ENCODE measurements at regions not wholly inside any gene's neighbourhood (a gene's known extent, or its start where the extent isn't known, plus 50 kb on each side); places are given as distances from the start of the nearest gene placed in this dataset.
"Not testable (repeated sequence)": the region's sequence is repeated elsewhere in the genome, so short reads cannot be mapped to it uniquely, and the experiment has no call there.

DNA sequence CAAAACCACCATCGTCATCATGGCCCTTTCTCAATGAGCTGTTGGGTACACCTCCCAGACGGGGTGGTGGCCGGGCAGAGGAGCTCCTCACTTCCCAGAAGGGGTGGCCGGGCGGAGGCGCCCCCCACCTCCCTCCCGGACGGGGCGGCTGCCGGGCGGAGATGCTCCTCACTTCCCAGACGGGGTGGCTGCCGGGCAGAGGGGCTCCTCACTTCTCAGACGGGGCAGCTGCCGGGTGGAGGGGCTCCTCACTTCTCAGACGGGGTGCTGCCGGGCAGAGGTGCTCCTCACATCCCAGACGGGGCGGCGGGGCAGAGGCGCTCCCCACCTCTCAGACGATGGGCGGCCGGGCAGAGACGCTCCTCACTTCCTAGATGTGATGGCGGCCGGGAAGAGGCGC lies 226.8 kb upstream of the GLRA2 start:
- TF ChIP-seq, protein P1, sequence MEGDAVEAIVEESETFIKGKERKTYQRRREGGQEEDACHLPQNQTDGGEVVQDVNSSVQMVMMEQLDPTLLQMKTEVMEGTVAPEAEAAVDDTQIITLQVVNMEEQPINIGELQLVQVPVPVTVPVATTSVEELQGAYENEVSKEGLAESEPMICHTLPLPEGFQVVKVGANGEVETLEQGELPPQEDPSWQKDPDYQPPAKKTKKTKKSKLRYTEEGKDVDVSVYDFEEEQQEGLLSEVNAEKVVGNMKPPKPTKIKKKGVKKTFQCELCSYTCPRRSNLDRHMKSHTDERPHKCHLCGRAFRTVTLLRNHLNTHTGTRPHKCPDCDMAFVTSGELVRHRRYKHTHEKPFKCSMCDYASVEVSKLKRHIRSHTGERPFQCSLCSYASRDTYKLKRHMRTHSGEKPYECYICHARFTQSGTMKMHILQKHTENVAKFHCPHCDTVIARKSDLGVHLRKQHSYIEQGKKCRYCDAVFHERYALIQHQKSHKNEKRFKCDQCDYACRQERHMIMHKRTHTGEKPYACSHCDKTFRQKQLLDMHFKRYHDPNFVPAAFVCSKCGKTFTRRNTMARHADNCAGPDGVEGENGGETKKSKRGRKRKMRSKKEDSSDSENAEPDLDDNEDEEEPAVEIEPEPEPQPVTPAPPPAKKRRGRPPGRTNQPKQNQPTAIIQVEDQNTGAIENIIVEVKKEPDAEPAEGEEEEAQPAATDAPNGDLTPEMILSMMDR (IDR thresholded peaks at IDR 0.05; ENCODE audit: poor library complexity, severe bottlenecking): not testable (repeated sequence)
- TF ChIP-seq EZH2 (IDR thresholded peaks at IDR 0.05; ENCODE audit: borderline replicate concordance, insufficient read depth, low read length, poor library complexity, severe bottlenecking); POLR2AphosphoS5 (IDR thresholded peaks at IDR 0.05); RAD21 (conservative IDR thresholded peaks at IDR 0.05); EP300 (conservative IDR thresholded peaks at IDR 0.05; ENCODE audit: poor library complexity, severe bottlenecking): not testable (repeated sequence)
- TF ChIP-seq, protein P2, sequence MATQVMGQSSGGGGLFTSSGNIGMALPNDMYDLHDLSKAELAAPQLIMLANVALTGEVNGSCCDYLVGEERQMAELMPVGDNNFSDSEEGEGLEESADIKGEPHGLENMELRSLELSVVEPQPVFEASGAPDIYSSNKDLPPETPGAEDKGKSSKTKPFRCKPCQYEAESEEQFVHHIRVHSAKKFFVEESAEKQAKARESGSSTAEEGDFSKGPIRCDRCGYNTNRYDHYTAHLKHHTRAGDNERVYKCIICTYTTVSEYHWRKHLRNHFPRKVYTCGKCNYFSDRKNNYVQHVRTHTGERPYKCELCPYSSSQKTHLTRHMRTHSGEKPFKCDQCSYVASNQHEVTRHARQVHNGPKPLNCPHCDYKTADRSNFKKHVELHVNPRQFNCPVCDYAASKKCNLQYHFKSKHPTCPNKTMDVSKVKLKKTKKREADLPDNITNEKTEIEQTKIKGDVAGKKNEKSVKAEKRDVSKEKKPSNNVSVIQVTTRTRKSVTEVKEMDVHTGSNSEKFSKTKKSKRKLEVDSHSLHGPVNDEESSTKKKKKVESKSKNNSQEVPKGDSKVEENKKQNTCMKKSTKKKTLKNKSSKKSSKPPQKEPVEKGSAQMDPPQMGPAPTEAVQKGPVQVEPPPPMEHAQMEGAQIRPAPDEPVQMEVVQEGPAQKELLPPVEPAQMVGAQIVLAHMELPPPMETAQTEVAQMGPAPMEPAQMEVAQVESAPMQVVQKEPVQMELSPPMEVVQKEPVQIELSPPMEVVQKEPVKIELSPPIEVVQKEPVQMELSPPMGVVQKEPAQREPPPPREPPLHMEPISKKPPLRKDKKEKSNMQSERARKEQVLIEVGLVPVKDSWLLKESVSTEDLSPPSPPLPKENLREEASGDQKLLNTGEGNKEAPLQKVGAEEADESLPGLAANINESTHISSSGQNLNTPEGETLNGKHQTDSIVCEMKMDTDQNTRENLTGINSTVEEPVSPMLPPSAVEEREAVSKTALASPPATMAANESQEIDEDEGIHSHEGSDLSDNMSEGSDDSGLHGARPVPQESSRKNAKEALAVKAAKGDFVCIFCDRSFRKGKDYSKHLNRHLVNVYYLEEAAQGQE (IDR thresholded peaks at IDR 0.05; ENCODE audit: borderline replicate concordance): not testable (repeated sequence)
